GM19043 (cell line): ENCODE measurements at regions not wholly inside any gene's neighbourhood (a gene's known extent, or its start where the extent isn't known, plus 50 kb on each side); places are given as distances from the start of the nearest gene placed in this dataset.
"Not testable (repeated sequence)": the region's sequence is repeated elsewhere in the genome, so short reads cannot be mapped to it uniquely, and the experiment has no call there.

ENCODE experiments used
- ATAC-seq: cut with Tn5 transposase; IDR thresholded peaks from one replicate; pipeline ENCODE4 v1.9.1; 2021; ENCODE audit warnings: low read depth; ENCODE audit not compliant: unreplicated experiment

DNA sequence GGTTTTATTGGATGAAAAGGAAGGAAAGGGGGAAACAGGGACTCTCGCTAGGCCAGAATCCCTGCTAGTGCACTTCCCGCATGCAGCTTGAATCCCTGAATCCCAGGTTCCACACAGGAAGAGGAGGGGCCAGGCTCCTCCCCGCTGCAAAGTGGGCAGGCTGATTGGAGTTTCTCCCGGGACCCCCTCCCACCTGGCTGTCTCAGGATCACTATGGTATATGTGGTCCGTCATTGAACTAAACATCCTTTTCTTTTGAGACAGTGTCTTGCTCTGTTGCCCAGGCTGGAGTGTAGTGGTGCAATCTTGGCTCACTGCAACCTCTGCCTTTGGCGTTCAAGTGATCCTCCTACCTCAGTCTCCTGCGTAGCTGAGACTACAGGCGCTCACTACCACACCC lies 70.7 kb downstream of the FAM50B start:
- no peak for ATAC-seq

DNA sequence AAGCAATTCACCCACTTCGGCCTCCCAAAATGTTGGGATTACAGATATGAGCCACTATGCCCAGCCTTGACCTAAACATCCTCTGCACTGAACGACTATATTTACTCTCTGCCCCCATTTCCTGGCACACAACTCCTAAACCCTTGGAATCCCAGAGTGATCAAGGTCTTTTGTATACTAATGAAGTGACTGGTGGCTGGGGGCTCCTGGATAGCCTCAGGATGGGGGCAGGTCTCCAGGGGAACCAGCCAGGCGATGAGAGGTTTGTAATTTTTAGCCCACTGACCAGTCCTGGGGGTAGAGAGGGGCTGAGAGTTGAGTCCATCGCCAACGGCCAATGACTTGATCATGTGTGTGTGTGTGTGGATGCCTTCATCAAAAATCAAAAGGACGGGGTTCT lies 71.1 kb downstream of the FAM50B start:
- ATAC-seq, result no peak

DNA sequence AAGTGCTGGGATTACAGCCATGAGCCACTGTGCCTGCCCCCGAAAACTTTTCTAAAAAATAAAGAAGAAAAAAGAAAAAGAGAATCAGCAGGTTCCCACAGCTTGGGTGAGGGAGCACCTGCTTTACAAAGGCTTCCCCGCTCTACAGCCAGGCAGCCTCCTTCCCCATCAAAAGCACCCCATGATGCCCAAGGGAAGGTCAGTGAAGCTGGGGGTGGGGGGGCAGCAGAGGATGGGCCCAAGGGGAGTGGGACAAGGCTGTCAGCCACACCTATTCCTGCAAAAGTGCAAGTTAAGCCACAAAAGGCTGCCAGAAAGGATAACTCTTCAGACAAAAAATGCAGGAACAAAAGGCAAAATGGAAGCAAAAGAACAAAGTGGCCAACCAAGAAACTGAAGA lies 72.5 kb downstream of the FAM50B start:
- no peak for ATAC-seq

DNA sequence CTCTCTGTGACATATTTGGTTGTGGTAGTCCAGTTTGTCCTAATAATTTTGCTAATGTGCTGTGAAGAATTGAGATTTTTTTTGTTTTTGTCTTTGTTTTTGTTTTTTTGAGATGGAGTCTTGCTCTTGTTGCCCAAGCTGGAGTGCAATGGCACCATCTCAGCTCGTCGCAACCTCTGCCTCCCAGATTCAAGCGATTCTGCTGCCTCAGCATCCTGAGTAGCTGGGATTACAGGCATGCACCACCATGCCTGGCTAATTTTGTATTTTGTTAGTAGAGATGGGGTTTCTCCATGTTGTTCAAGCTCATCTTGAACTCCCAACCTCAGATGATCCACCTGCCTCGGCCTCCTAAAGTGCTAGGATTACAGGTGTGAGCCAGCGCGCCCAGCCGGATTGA lies 73.4 kb downstream of the FAM50B start:
- not testable (repeated sequence) for ATAC-seq

DNA sequence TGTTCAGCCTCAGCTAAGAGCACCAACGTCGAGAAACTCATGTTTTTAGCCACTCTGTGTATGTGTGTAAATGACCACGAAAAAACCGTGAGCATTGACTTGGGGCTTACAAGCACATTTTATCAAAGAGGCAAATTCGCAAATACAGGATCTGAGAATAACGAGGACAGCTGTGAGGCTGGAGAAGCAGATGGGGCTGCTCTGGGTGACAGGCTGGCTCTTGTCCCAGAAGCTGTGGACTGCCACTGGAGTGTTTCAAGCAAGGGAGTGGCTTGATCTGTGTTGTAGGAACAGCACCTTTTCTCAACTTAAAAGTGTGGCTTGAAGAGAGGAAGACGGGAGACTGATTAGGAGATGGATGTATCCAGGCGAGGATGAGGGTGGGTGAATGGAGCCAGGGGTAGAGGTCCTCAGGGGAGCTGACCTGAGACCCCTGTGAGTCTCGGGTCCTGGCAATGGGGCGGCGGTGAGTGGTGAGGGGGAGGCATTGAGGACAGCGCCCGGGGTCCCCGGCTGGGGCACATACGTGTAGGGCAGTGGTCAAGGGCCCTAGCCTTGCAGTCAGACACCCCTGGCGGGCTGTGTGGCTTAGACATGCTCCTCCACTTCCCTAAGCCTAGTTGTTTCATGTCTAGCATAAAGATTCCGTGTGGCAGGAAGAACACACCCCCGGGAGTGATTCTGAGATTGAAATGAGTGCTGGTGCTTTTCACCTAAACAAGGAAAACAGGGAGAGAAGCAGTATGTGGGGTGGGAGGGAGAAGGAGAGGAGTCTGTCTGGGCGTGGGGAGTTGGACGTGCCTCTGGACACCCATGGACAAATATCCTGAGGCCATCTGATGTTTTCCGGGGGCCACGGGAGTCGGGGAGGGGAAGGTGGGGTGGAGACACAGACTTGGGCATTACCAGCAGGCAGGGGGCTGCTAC lies 76.3 kb downstream of the FAM50B start:
- ATAC-seq, result not testable (repeated sequence)

DNA sequence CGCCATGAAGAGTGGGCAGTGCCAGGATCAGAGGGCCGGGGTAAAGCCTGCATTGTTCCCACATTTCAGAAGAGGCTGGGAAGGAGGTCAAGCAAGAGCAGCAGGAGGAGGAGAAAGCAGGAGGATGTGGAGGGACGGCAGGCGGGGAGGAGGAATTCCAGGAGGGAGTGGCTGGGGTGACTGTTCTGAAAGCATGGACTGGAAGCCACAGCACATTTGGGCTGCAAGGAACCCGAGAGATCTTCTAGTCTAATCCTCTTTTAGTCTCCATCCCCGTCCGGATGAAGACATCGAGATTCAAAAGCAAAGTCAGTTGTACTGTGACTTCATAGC lies 76.9 kb downstream of the FAM50B start:
- no peak for ATAC-seq

DNA sequence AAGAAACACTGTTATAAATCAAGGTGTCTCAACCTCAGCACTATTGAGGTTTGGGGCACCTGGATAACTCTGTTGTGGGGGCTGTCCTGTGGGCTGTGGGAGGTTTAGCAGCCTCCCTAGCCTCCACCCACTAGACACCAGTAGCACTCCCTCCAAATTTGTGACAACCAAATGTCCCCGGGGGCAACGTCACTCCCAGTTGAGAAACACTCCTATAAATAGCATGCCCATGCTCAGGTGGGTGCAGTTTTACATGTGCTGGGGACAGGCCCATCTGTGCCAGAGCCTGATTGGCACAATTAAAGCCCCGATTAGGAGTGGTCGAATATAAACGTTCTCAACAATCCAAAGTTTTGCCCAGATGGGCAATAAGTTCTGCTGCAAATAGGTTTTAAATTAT lies 78.9 kb downstream of the FAM50B start:
- no peak for ATAC-seq

DNA sequence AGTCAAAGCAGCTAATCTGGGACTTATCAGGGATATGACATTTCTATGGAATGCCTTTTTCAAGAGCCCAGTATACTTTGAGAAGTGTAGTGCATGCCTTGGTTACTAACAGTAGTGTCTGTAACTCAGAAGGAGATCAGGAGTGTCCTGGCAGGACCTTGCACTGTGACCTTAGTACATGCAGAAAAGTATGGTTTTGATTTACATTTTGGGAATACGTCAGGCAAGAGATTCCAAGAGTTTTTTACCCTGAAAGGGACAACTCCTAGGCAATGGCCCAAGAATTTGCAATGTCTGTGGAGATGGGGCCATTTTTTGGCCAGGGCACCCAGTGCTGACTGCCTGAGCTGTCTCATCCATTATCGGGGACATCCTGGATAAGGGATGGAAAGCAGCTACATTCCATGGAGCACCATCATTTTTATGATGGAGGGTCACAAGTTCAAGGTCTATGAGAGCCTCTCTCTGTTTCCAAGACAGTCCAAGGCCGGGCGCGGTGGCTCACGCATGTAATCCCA lies 80.2 kb downstream of the FAM50B start:
- ATAC-seq, result no peak

DNA sequence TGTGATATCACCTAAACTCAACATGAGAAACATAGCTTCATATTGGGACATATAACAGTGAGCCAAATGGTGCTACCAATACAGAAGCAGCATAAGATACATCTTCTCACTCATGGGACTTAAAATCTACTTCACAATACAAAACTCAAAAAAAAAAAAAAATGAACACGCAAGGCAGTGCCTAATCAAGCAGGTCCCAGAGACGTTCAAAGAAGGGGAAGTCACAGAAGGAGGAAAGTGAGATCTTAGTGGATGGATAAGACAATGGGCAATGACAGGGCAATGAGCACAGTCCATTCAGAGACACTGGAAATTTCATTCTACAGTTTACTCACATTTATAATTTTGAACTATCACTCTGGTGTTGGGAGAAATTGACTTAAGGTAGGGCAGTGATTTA lies 88.3 kb downstream of the FAM50B start:
- no peak for ATAC-seq

DNA sequence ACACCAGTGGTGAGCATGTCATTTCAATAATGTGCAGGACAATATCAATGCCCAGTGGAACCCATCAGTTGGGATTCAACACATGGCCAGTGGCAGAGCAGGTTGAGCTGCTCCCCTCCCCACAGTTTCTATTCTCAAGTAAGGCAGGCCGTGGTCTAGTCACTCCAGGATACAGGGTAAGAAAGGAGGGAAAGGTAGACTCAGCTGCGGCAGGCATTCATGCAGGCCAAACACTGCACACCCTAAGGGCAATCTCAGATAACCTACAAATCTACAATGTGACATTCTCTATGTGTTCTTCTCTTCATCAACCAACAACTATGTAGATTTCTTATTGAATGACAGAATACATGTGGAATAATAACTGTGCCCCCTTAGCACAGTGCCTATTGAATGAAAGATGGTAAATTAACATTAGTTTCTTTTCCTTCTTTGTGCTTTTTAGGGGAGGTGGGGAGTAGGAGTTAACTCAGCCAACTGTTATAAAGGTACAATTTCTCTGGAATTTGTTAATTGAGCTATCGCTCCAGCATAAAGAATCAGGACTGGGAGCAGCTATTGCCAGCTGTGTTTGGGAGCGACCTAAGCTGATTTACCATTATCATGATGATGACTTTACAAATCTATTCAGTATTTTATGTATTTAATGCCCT lies 89.7 kb downstream of the FAM50B start:
- no peak for ATAC-seq

DNA sequence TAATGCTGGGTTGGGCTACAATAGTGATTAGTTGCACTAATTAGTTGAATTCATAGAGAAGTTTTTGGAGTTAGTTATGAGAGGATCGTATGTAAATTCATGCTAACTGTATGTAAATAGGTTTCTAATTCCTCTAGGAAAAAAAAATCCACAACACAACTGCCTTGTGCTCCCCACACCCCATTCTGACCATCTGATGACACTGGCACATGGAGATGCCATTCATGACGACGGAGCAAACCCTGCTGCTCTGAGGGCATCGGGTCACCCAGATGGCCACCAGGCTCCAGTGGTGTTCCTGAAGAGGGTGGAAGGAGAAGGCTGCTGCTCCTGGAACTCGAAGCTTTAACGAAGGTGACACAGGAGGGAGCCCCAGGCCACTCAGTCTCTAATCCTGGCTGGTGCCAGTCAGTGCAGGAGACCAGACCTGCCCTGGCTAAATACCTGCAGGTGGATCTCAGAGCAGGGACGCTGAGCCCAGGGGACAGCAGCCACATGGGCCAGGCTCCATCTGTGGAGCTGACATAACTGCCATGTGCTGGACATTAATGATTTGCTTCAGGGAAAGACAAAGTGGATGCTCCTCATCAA lies 90.3 kb downstream of the FAM50B start:
- ATAC-seq, result no peak

DNA sequence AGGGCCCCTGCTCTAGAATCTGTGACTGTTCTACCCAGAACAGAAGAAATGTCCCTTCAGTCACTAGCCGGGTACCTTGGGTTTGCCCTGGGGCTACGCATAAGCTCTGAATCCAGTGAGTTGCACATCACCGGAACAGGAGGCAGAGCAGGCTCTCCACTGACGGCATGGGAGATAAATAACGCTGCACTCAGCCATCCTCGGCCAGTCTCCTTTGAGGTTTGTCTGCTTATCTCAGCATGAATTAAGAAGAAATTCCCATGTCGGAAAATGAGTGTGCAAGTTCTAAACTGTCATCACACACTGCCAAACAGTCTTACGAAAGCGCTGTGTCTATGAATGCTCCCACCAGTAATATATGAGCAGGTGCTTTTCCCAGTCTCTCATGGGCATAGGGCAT lies 90.8 kb downstream of the FAM50B start:
- ATAC-seq, result no peak

DNA sequence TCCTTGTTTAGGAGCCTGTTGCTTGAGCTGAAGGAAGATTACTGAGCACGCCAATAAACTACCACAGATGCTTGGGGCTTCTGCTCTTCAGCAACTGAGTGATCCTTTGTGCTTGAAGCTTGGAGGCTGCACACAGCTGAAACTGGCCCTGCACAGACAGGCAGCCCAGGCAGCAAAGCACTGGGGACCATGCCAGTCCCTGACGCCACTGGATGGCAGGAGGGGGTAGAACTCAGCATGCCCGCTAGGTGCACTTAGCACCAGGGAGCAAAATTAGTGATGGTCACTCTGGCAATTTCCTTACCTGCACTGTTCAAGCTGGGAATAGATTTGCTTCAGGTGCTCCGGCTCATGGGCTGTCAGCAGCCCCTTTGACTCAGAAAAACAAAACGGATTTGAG lies 91.5 kb downstream of the FAM50B start:
- no peak for ATAC-seq

DNA sequence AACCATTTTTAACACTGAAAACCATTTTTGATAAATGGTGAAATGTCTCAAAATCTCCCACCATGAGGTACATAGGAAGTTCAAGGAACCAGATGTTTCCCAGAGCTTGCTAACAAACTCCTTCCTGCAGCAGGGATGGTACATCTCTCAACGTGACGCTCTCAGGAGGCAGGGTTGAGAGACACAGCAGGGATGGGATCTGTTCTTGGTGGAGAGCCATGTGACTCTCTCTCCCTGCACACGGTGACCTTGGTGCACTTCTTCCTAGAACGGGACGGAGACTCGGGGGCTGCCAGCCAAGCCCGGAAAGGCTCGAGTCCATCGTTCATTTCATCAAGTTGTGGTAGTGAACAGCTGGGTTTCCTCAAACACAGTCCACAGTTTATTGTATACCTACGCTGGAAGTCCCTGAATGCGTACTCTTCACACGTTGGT lies 94.2 kb downstream of the FAM50B start:
- ATAC-seq, result no peak

DNA sequence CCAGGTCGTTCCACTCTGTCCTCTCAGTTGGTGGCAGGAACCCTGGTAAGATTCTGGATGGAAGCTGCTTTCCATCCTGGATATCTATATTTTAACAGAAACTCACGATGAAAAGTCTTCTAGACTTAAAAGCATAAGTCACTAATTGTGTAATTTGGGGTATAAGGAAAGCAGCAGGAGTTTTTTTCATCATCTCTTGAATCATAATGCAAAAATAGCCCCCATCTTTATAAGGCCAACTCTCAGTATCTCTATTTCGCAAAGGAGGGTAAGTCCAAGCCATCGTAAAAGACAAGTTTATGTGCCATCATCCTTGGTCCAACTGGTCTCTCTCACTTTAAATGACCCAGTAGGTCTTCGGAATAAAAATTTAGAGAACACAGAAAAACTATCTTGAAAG lies 95.1 kb downstream of the FAM50B start:
- ATAC-seq, result no peak

DNA sequence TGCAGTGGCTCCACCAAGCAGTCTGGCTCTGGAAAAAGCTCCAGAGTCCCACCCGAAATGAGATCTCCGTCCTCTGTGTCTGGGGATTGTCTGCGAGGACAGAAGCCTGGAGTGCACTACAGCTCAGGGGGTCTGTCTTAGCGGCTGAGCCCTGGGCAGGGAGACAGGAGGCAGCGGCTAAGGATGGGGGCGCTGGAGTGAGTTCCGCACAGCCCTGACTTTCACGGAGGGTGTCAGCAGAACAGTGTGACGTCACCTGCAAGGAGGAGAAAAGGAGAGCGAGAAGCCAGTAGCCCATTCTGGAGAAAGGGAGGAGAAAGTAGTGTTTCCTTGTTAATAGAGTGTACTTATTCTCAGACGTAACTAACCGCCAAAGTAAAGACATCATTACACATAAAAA lies 97.6 kb downstream of the FAM50B start:
- ATAC-seq, result no peak

DNA sequence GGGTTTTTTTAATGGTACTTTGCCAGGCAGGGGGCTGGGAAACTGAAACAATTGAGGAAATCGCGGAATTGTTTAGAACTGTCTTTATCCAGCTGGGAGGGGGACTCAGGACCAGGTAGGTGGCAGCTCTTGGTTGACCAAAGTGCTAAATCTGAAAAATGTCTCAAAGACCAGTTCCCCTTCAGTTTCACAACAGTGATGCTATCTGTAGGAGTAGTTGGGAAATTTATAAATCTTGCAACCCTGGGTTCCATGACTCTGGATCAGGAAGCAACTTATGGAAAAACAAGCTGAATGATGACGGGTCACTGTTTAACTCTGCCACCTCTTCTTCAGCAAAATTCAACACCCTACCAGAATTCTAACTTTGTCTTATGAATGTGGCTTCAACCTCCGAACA lies 99.7 kb downstream of the FAM50B start:
- no peak for ATAC-seq

DNA sequence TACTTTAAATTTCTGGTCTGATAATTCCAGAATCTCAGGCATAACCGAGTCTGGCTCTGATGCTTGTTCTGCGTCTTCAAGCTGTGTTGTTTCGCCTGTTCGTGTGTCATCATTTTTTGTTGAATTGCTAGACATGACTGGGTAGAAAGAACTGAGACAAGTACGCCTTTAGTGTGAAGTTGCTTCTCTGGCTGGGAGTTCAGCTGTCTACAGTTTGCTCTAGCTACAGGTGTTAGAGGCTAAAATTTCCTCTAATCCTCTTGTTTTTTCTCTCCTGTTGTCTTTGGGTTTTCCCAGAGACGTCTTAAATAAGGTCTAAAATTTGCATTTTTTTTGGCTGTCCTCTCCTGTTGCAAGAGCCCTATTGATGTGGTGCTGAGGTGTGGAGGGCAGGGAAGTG lies 100.3 kb downstream of the FAM50B start:
- no peak for ATAC-seq

DNA sequence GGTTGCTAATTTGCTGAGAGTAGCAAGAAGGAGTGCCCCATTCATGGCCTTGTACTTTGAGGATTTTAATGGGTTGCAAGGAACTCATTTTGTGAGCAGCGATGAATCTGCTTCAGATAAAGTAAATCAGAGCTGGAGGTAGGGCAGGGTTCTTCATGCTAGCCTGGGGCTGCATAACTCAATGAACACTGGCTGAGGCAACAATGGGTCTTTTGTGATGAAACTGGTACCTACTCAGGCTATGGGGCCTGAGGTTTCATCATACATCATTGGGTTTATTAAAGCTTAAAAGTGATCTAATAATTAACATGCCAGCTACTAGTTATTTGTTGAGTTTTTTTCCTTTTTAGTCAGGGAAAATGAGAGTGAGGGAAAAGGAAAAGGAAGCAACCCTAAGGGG lies 106.9 kb downstream of the FAM50B start:
- ATAC-seq, result no peak

DNA sequence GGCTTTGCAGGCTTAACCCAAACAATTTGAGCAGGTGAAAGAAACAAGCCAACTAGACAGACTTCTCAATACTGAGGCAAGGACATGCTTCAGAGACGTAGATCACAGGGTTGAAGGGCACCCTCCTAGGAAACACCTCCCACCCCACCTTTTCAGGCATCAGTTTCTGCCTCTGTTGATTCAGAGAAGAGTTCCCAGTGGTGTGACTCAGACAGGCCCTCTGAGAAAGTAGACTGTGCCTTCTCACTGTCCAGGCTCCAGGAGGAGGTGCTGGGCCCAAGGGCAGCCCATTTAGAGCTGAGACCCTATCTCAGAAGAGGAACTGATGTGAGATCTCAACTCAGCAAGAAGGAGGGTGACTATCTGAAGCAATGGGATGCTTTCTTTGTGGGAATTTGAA lies 108.1 kb downstream of the FAM50B start:
- no peak for ATAC-seq

DNA sequence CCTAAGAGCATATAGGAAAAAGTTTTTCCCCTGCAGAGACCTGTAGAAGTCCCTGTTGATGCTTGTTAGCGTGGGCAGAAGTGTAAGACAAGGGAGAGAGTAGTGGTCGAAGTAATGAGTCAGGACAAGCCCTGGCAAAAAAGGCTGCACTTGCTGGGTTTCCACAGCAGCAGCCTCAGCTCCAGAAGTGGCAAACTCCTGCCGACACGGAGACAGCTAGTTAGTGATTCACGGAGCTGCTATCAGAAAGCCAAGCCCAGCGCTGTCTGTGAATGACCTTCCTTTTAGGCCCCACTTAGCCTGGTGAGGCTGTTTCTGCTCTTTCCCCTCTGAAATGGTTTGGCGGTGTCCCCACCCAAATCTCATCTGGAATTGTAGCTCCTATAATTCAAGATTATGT lies 109.1 kb downstream of the FAM50B start:
- ATAC-seq, result no peak

DNA sequence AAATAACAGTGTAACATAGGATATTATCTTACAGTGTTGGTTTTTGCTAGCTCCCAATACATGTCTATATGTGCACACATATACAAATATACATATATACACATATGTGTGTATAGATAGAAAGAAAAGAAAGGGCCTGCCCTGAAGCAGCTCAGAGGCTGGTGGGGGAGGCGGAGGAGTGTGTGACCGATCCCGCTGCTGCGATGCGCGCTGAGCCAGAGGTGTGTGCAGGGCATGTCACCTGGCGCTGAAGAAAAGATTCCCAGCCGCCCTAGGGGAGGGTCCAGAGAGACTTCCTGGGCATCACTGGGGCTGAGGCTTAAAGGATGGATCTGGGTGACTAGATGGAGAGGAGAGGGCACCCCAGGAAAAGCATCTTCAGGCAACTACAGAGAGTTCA lies 110.2 kb downstream of the FAM50B start:
- ATAC-seq, result no peak
